ENCODE measurements at regions not wholly inside any gene's neighbourhood (a gene's known extent, or its start where the extent isn't known, plus 50 kb on each side); places are given as distances from the start of the nearest gene placed in this dataset.

GRCh38 chr11:25309818-25310217, 813.0 kb downstream of the LUZP2 start:
- Histone ChIP-seq H3K4me3 (no peak overlapping the region), H3K36me3 (no peaks in the 10 kb centered on the region), H3K27me3 (no peaks in the 10 kb centered on the region), H3K27ac (no peak overlapping the region), H3K4me1 (no peaks in the 10 kb centered on the region), H3K9me3 (no peaks in the 10 kb centered on the region)
- TF ChIP-seq CTCF (IDR thresholded peaks at IDR 0.05) (no peak), POLR2AphosphoS5 (IDR thresholded peaks at IDR 0.05) (no peak), POLR2A (IDR thresholded peaks at IDR 0.05) (no peak), EP300 (IDR thresholded peaks at IDR 0.05) (no peak)
- no peak for DNase-seq
- no peak for ATAC-seq (ENCODE audit: low FRiP score in 2 of 2)
- 72 to 75% methylated on average over 4 of the region's 4 CpGs for WGBS, 2 donors

GRCh38 chr11:25317216-25317615, 820.4 kb downstream of the LUZP2 start:
- H3K27me3 ChIP-seq = no peaks in the 10 kb centered on the region
- no peak overlapping the region for H3K27ac ChIP-seq
- H3K4me1 ChIP-seq = no peaks in the 10 kb centered on the region
- H3K9me3 ChIP-seq = no peaks in the 10 kb centered on the region
- ATAC-seq (ENCODE audit: low FRiP score in 2 of 2) (no peak), DNase-seq (no peak)
- 77 to 78% methylated on average over 2 of the region's 2 CpGs for WGBS, 2 donors
- TF ChIP-seq POLR2AphosphoS5 (IDR thresholded peaks at IDR 0.05) = no peak
- TF ChIP-seq EP300 (IDR thresholded peaks at IDR 0.05) = no peak
- no peak for TF ChIP-seq CTCF (IDR thresholded peaks at IDR 0.05)
- TF ChIP-seq POLR2A (IDR thresholded peaks at IDR 0.05) = no peak
- H3K36me3 ChIP-seq = no peaks in the 10 kb centered on the region
- no peak overlapping the region for H3K4me3 ChIP-seq

- no peak for ATAC-seq (ENCODE audit: low FRiP score in 2 of 2)
- H3K4me3 ChIP-seq = no peak overlapping the region
- no peaks in the 10 kb centered on the region for H3K4me1 ChIP-seq
- no peaks in the 10 kb centered on the region for H3K9me3 ChIP-seq
- H3K27ac ChIP-seq = no peak overlapping the region
- no peak for DNase-seq
- no peak for TF ChIP-seq CTCF (IDR thresholded peaks at IDR 0.05)
- TF ChIP-seq EP300 (IDR thresholded peaks at IDR 0.05) = no peak
- no peak for TF ChIP-seq POLR2AphosphoS5 (IDR thresholded peaks at IDR 0.05)
- no peak for TF ChIP-seq POLR2A (IDR thresholded peaks at IDR 0.05)
- H3K36me3 ChIP-seq = no peaks in the 10 kb centered on the region
- no peaks in the 10 kb centered on the region for H3K27me3 ChIP-seq
- 82 to 89% methylated on average over 2 of the region's 2 CpGs for WGBS, 2 donors
These were observed 822.3 kb downstream of the LUZP2 start for GRCh38 chr11:25319127-25319526.

- ATAC-seq (ENCODE audit: low FRiP score in 2 of 2) = no peak
- Histone ChIP-seq H3K9me3 (no peaks in the 10 kb centered on the region), H3K4me1 (no peaks in the 10 kb centered on the region), H3K27me3 (no peaks in the 10 kb centered on the region), H3K27ac (no peak overlapping the region), H3K36me3 (no peaks in the 10 kb centered on the region), H3K4me3 (no peak overlapping the region)
- 64 to 68% methylated on average over 4 of the region's 4 CpGs for WGBS, 2 donors
- TF ChIP-seq EP300 (IDR thresholded peaks at IDR 0.05) (no peak), CTCF (IDR thresholded peaks at IDR 0.05) (no peak), POLR2AphosphoS5 (IDR thresholded peaks at IDR 0.05) (no peak)
- no peak for DNase-seq
These were observed 830.8 kb downstream of the LUZP2 start for GRCh38 chr11:25327656-25328055.

GRCh38 chr11:25339281-25339680, 842.4 kb downstream of the LUZP2 start:
- DNase-seq (no peak), ATAC-seq (ENCODE audit: low FRiP score in 2 of 2) (no peak)
- 76 to 85% methylated on average over 4 of the region's 4 CpGs for WGBS, 2 donors
- TF ChIP-seq POLR2AphosphoS5 (IDR thresholded peaks at IDR 0.05) (no peak), POLR2A (IDR thresholded peaks at IDR 0.05) (no peak), EP300 (IDR thresholded peaks at IDR 0.05) (no peak), CTCF (IDR thresholded peaks at IDR 0.05) (no peak)
- Histone ChIP-seq H3K27me3 (no peaks in the 10 kb centered on the region), H3K27ac (no peak overlapping the region), H3K4me3 (no peak overlapping the region), H3K4me1 (no peaks in the 10 kb centered on the region), H3K9me3 (no peaks in the 10 kb centered on the region), H3K36me3 (no peaks in the 10 kb centered on the region)

Measured in upper lobe of left lung (tissue), 6 donors.